Heart right ventricle (tissue), 16 donors: ENCODE measurements at regions not wholly inside any gene's neighbourhood (a gene's known extent, or its start where the extent isn't known, plus 50 kb on each side); places are given as distances from the start of the nearest gene placed in this dataset.

Experiments used
- ATAC-seq, 8 donors: fragments of 200-7000 bp; cut with Tn5 transposase; one replicate each; pipeline ENCODE4 v1.9.1; 2020; ENCODE audit warnings: mild to moderate bottlenecking in 8 of 8, moderate library complexity in 8 of 8, moderate number of reproducible peaks in 1 of 8
- DNase-seq, 2 donors: peaks; one replicate each; pipeline ENCODE4 v3.0.0-alpha.2; 2020
- H3K27ac ChIP-seq, 10 donors: fragments of 200-600 bp; sonication (generic) in 2 of 10; one replicate each; pipeline versions ENCODE4 v1.5.0 to v1.8.0; 2020 to 2022; ENCODE audit warnings: mild to moderate bottlenecking in 3 of 10
- H3K27me3 ChIP-seq, 7 donors: fragments of 200-600 bp; one replicate each; pipeline ENCODE4 v1.8.0; 2021 to 2022; ENCODE audit warnings: mild to moderate bottlenecking in 2 of 7
- H3K36me3 ChIP-seq, 9 donors: fragments of 200-600 bp; sonication (generic) in 1 of 9; one replicate each; pipeline versions ENCODE4 v1.5.0 to v1.8.0; 2020 to 2022; ENCODE audit warnings: mild to moderate bottlenecking in 2 of 9
- H3K4me1 ChIP-seq, 9 donors: fragments of 200-600 bp; sonication (generic) in 1 of 9; one replicate each; pipeline versions ENCODE4 v1.5.0 to v1.8.0; 2020 to 2022; ENCODE audit warnings: mild to moderate bottlenecking in 4 of 9
- H3K4me3 ChIP-seq, 10 donors: fragments of 200-600 bp; sonication (generic) in 2 of 10; one replicate each; pipeline versions ENCODE4 v1.5.0 to v1.8.0; 2020 to 2022; ENCODE audit warnings: mild to moderate bottlenecking in 7 of 10, moderate library complexity in 2 of 10
- H3K9me3 ChIP-seq, 11 donors: fragments of 200-600 bp in 10 of 11; sonication (generic) in 2 of 11; one replicate each; pipeline versions ENCODE4 v1.5.0 to v1.8.0; 2013 to 2022; ENCODE audit warnings: mild to moderate bottlenecking in 2 of 11, control low read depth in 1 of 11, moderate library complexity in 1 of 11
- WGBS, 2 donors: extraction: QIAGEN DNeasy Blood & Tissue Kit; methylation state at CpG; one replicate each; pipeline ENCODE4 v1.1.7; 2013; ENCODE audit warnings: inconsistent platforms in 1 of 2; 5-methylcytosine and 5-hydroxymethylcytosine counted together
- intact Hi-C, 10 donors: fragments of 100-400 bp; cut with DNase I; formaldehyde crosslinking; loops; one replicate each; pipeline versions ENCODE4 v1.11.1 to v1.14.2; 2022
- TF ChIP-seq, protein P1 (sequence below), 9 donors: fragments of 200-600 bp; sonication (generic) in 2 of 9; IDR thresholded peaks; one replicate each; pipeline versions ENCODE4 v1.5.0 to v1.8.0; 2021 to 2022; ENCODE audit warnings: antibody characterized with exemption in 9 of 9, mild to moderate bottlenecking in 5 of 9, moderate library complexity in 1 of 9
- donor health status: Arrhythmogenic right ventricular cardiomyopathy.
- donor health status: ischemic (EF 13 %, LVEDD 7.1; RV severe dilation, severe dysfunction).
- donor health status: healthy with polysubstance abuse.
- donor health status: DM: no; HTN: yes; CAD: no.
- donor health status: DM: no; HTN: no; CAD: no.
- donor health status: ischemic (EF 25% LVEDD 6.9; RV normal size, moderate dysfunction).
- donor health status: ischemic (EF 25% LVEDD 5.7; RV mildly dilated, moderate dysfunction).
- donor health status: healthy.
- donor health status: DM: yes; HTN: yes; CAD: no.
- donor health status: Ischemic cardiomyopathy.
- donor health status: ischemic (EF 35%, LVEDD 5.7; RV mildly dilated, moderate dysfunction).
- donor health status: nonischemic (EF 11% LVEDD 7.7; RV severe dilation, severe dysfunction).
- donor health status: DM: yes; HTN: yes; CAD: no.
- donor health status: PGD.
- donor health status: ischemic (EF 29% LVEDD 5.4; RV normal size, mild dysfunction).
- donor health status: nonischemic (EF 23%, LVEDD 6.1; RV moderate dilation, normal function).

DNA sequence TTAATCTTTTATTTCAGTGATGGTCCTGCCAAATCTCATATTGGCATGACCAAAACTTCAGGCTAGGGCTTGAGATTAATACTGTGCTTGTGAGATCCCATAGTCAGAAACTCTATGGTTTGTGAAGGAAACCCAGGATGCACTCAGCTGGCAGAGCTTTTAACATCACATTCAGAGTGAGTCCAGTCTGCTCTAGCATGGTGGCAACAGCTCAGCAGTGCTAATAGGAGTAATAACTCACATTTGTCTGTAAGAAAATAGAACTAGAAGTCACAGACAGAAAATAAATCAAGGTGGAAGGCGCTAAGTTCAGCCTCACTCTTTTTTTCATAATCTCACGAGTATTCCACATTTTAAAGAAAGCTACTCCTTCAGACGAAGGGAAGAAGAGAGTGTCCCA, 549.3 kb upstream of the TENM4 start:
- DNase-seq (no peak), ATAC-seq (no peak)
- TF ChIP-seq, protein P1, sequence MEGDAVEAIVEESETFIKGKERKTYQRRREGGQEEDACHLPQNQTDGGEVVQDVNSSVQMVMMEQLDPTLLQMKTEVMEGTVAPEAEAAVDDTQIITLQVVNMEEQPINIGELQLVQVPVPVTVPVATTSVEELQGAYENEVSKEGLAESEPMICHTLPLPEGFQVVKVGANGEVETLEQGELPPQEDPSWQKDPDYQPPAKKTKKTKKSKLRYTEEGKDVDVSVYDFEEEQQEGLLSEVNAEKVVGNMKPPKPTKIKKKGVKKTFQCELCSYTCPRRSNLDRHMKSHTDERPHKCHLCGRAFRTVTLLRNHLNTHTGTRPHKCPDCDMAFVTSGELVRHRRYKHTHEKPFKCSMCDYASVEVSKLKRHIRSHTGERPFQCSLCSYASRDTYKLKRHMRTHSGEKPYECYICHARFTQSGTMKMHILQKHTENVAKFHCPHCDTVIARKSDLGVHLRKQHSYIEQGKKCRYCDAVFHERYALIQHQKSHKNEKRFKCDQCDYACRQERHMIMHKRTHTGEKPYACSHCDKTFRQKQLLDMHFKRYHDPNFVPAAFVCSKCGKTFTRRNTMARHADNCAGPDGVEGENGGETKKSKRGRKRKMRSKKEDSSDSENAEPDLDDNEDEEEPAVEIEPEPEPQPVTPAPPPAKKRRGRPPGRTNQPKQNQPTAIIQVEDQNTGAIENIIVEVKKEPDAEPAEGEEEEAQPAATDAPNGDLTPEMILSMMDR (IDR thresholded peaks at IDR 0.05) = no peak
- no peaks in the 10 kb centered on the region for H3K36me3 ChIP-seq
- no peak overlapping the region for H3K4me3 ChIP-seq
- no peaks in the 10 kb centered on the region for H3K27me3 ChIP-seq
- H3K27ac ChIP-seq = no peak overlapping the region
- WGBS, 2 donors = 70 to 71% methylated on average over 3 of the region's 3 CpGs
- no peaks in the 10 kb centered on the region for H3K4me1 ChIP-seq
- no peaks in the 10 kb centered on the region for H3K9me3 ChIP-seq
- intact Hi-C loops = no loop called here

DNA sequence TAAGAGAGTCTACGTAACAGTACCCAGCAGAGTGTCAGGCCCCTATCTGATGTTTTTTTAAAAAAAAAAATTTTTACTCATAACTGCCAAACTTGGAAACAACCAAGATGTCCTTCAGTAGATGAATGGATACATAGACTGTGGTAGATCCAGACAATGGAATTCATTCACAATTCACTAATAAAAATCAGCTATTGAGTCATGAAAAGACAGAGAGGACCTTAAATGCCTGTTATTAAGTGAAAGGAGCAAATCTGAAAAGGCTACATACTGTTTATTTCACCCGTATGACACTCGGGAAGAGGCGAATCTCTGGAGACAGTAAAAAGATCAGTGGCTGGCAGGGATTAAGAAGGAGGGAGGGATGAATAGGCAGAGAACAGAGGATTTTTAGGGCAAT, 541.4 kb upstream of the TENM4 start:
- ATAC-seq (no peak), DNase-seq (no peak)
- Histone ChIP-seq H3K4me1 (no peaks in the 10 kb centered on the region), H3K4me3 (no peak overlapping the region), H3K27ac (no peak overlapping the region), H3K36me3 (no peaks in the 10 kb centered on the region), H3K27me3 (no peaks in the 10 kb centered on the region), H3K9me3 (no peaks in the 10 kb centered on the region)
- 78 to 91% methylated on average over 4 of the region's 4 CpGs for WGBS, 2 donors
- intact Hi-C loops = loop anchor here in 2 of 10 donors (10.0 kb wide), 2 partner anchors 57 to 63 kb away; no protein-coding TSS in a partner anchor
- TF ChIP-seq, protein P1 (IDR thresholded peaks at IDR 0.05) = no peak

DNA sequence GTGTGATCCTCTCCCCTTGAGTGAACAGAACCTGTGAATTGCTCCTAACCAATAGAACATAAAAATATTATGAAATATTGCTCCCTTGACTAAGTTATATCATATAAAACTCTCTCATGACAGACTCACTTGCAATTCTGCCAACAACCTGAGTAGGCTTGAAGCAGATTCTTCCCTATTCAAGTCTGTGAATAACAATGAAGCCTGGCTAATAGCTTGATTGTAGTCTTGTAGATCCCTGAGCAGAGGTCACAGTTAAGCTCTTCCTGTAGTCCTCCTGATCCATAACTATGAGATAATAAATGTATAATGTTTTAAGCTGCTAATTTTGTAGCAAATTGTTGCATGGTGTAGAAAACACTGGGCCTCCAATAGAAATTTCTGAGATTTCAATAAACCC, 540.1 kb upstream of the TENM4 start:
- H3K4me1 ChIP-seq = no peaks in the 10 kb centered on the region
- no peaks in the 10 kb centered on the region for H3K27me3 ChIP-seq
- no peak overlapping the region for H3K27ac ChIP-seq
- no peak overlapping the region for H3K4me3 ChIP-seq
- H3K9me3 ChIP-seq = no peaks in the 10 kb centered on the region
- DNase-seq (no peak), ATAC-seq (no peak)
- TF ChIP-seq, protein P1 (IDR thresholded peaks at IDR 0.05) = no peak
- H3K36me3 ChIP-seq = no peaks in the 10 kb centered on the region
- intact Hi-C loops = loop anchor here in 2 of 10 donors (10.0 kb wide), 2 partner anchors 56 to 64 kb away; no protein-coding TSS in a partner anchor

DNA sequence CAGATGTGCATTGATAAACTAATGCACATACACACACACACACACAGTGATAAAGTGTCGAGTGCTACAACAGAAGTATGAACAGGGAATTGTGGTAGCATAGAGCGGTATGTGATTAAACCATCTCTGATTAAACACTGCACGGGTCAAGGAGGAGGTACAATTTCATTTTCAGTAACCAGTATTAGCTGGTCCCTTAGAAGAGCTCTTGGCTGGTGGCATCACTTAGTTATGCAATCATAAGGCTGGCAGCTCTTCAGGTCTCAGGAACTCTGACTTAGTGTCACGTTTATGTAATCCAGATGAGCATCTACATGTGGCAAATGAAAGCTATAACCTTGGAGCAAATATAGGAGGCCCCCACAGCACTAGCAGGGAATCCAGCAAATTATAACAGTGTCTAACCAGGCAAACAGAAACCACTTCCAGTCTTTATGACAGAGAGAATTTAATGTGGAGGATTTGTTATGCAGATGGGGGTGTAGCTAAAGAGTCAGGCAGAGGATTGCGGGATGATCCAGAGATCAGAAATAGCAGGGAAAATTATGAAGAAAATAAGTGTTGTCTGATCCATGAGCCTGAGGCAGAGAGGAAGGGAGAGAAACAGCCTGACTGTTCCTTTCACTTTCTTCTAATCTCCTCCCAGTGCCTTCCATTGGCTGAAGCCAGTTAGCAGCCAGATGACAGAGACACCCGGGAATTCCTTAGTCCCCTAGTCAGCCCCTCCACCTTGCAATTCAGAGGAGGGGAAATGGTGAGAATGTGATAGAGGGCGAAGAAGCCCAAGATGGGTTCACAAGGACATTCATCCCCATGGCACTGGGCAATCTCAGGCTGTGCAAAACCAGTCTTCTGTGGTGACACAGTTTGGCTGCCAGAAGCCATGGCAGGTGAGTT, 533.1 kb upstream of the TENM4 start:
- H3K9me3 ChIP-seq = no peaks in the 10 kb centered on the region

More for the DNA sequence above, 533.1 kb upstream of the TENM4 start:
- DNase-seq = no peak
- no peaks in the 10 kb centered on the region for H3K4me1 ChIP-seq
- peaks cover 0 to 4% (median 0%) of the 10 kb centered on the region in 7 donors for H3K27me3 ChIP-seq
- H3K36me3 ChIP-seq = no peaks in the 10 kb centered on the region
- H3K4me3 ChIP-seq = peak overlapping the region in 2 of 10 donors; percentile 17 to 21
- intact Hi-C loops = no loop called here
- 42 to 48% methylated on average over 7 of the region's 7 CpGs for WGBS, 2 donors
- TF ChIP-seq, protein P1 (IDR thresholded peaks at IDR 0.05) = no peak
- no peak overlapping the region for H3K27ac ChIP-seq
- peak in 5 of 8 donors; percentile 25 to 62 (median 51) for ATAC-seq
